ENCODE measurements at regions not wholly inside any gene's neighbourhood (a gene's known extent, or its start where the extent isn't known, plus 50 kb on each side); places are given as distances from the start of the nearest gene placed in this dataset.
A peak's percentile ranks its signal among the peaks of the same experiment; 100 is the strongest.

- DNase-seq (ENCODE audit: insufficient read length, low spot score) (no peak), FAIRE-seq (no peak)
- no peak for TF ChIP-seq POLR2A (IDR thresholded peaks at IDR 0.05; ENCODE audit: low read depth, low read length)
These were observed 735.9 kb upstream of the TENM3 start for GRCh38 chr4:181507180-181507835.

- DNase-seq (ENCODE audit: insufficient read length, low spot score) (no peak), FAIRE-seq (no peak)
- TF ChIP-seq POLR2A (IDR thresholded peaks at IDR 0.05; ENCODE audit: low read depth, low read length), result no peak
These were observed 735.3 kb upstream of the TENM3 start for GRCh38 chr4:181507938-181508337.

- no peak for DNase-seq (ENCODE audit: insufficient read length, low spot score)
- no peak for FAIRE-seq
- TF ChIP-seq POLR2A (IDR thresholded peaks at IDR 0.05; ENCODE audit: low read depth, low read length), result no peak
These were observed 734.6 kb upstream of the TENM3 start for GRCh38 chr4:181508601-181509000.

- no peak for TF ChIP-seq POLR2A (IDR thresholded peaks at IDR 0.05; ENCODE audit: low read depth, low read length)
- no peak for DNase-seq (ENCODE audit: insufficient read length, low spot score)
- no peak for FAIRE-seq
These were observed 734.1 kb upstream of the TENM3 start for GRCh38 chr4:181509073-181509472.

- FAIRE-seq, result no peak
- no peak for TF ChIP-seq POLR2A (IDR thresholded peaks at IDR 0.05; ENCODE audit: low read depth, low read length)
- no peak for DNase-seq (ENCODE audit: insufficient read length, low spot score)
These were observed 725.7 kb upstream of the TENM3 start for GRCh38 chr4:181517491-181517890.

- FAIRE-seq (no peak), DNase-seq (ENCODE audit: insufficient read length, low spot score) (no peak)
- TF ChIP-seq POLR2A (IDR thresholded peaks at IDR 0.05; ENCODE audit: low read depth, low read length), result no peak
These were observed 722.4 kb upstream of the TENM3 start for GRCh38 chr4:181520790-181521189.

GRCh38 chr4:181523973-181524372 lies 719.2 kb upstream of the TENM3 start:
- FAIRE-seq (no peak), DNase-seq (ENCODE audit: insufficient read length, low spot score) (no peak)
- no peak for TF ChIP-seq POLR2A (IDR thresholded peaks at IDR 0.05; ENCODE audit: low read depth, low read length)

GRCh38 chr4:181524499-181524898 lies 718.7 kb upstream of the TENM3 start:
- FAIRE-seq (no peak), DNase-seq (ENCODE audit: insufficient read length, low spot score) (no peak)
- no peak for TF ChIP-seq POLR2A (IDR thresholded peaks at IDR 0.05; ENCODE audit: low read depth, low read length)

- FAIRE-seq (no peak), DNase-seq (ENCODE audit: insufficient read length, low spot score) (no peak)
- no peak for TF ChIP-seq POLR2A (IDR thresholded peaks at IDR 0.05; ENCODE audit: low read depth, low read length)
These were observed 717.6 kb upstream of the TENM3 start for GRCh38 chr4:181525634-181526033.

- no peak for TF ChIP-seq POLR2A (IDR thresholded peaks at IDR 0.05; ENCODE audit: low read depth, low read length)
- DNase-seq (ENCODE audit: insufficient read length, low spot score) (peak; percentile 12), FAIRE-seq (peak; percentile 48)
These were observed 714.5 kb upstream of the TENM3 start for GRCh38 chr4:181528570-181529184.

GRCh38 chr4:181529537-181529936 lies 713.7 kb upstream of the TENM3 start:
- no peak for TF ChIP-seq POLR2A (IDR thresholded peaks at IDR 0.05; ENCODE audit: low read depth, low read length)
- FAIRE-seq, result no peak

GRCh38 chr4:181536196-181536746 lies 706.9 kb upstream of the TENM3 start:
- no peak for FAIRE-seq
- DNase-seq (ENCODE audit: insufficient read length, low spot score), result no peak
- TF ChIP-seq POLR2A (IDR thresholded peaks at IDR 0.05; ENCODE audit: low read depth, low read length), result no peak

More at GRCh38 chr4:181529537-181529936, 713.7 kb upstream of the TENM3 start:
- no peak for DNase-seq (ENCODE audit: insufficient read length, low spot score)

GRCh38 chr4:181536811-181537434 lies 706.3 kb upstream of the TENM3 start:
- FAIRE-seq (no peak), DNase-seq (ENCODE audit: insufficient read length, low spot score) (no peak)
- no peak for TF ChIP-seq POLR2A (IDR thresholded peaks at IDR 0.05; ENCODE audit: low read depth, low read length)

GRCh38 chr4:181538431-181538830 lies 704.8 kb upstream of the TENM3 start:
- FAIRE-seq (no peak), DNase-seq (ENCODE audit: insufficient read length, low spot score) (no peak)
- TF ChIP-seq POLR2A (IDR thresholded peaks at IDR 0.05; ENCODE audit: low read depth, low read length), result no peak

- DNase-seq (ENCODE audit: insufficient read length, low spot score), result no peak
- TF ChIP-seq POLR2A (IDR thresholded peaks at IDR 0.05; ENCODE audit: low read depth, low read length), result no peak
- no peak for FAIRE-seq
These were observed 701.8 kb upstream of the TENM3 start for GRCh38 chr4:181541396-181541795.
